Type B pancreatic cell (in vitro differentiated cells): ENCODE measurements at regions not wholly inside any gene's neighbourhood (a gene's known extent, or its start where the extent isn't known, plus 50 kb on each side); places are given as distances from the start of the nearest gene placed in this dataset.

Experiments used
- DNase-seq: peaks from one replicate; pipeline ENCODE4 v3.0.0; 2021; ENCODE audit warnings: mixed read lengths; ENCODE audit not compliant: unreplicated experiment; ENCODE audit errors: extremely low spot score
- H3K27ac Mint-ChIP-seq: 2 replicates; pipeline ENCODE4 v1.8.0; 2021; ENCODE audit warnings: mild to moderate bottlenecking, mixed read lengths
- H3K27me3 Mint-ChIP-seq: 2 replicates; pipeline ENCODE4 v1.8.0; 2021; ENCODE audit warnings: mixed read lengths
- H3K36me3 Mint-ChIP-seq: 2 replicates; pipeline ENCODE4 v1.8.0; 2021; ENCODE audit warnings: mixed read lengths
- H3K4me1 Mint-ChIP-seq: one replicate; pipeline ENCODE4 v1.8.0; 2021; ENCODE audit warnings: mixed read lengths; ENCODE audit not compliant: unreplicated experiment
- H3K4me3 Mint-ChIP-seq: 2 replicates; pipeline ENCODE4 v1.8.0; 2021; ENCODE audit warnings: mild to moderate bottlenecking, mixed read lengths
- H3K9me3 Mint-ChIP-seq: 2 replicates; pipeline ENCODE4 v1.8.0; 2021; ENCODE audit warnings: mixed read lengths
- TF ChIP-seq, protein P1 (sequence below): fragments of 200-600 bp; sonication (generic); conservative IDR thresholded peaks from 2 replicates; pipeline ENCODE4 v1.5.0; 2021; ENCODE audit warnings: antibody characterized with exemption, mild to moderate bottlenecking

DNA sequence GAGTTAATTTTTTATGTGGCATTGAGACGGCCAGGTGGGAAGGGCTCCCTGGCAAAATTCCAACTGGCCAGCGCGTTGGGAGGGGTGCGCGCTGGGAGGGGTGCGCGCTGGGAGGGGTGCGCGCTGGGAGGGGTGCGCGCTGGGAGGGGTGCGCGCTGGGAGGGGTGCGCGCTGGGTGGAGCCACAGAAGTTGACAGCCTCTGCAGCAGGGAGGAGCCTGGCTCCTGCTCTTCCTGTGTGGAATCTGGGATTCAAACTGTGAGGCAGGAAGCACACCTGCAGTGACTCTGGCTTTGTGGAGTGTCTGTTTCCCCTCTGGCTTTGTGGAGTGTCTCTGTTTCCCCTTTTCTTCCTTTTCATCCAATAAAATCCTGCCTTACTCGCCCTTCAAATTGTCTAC is 147.9 kb upstream of the CBLN2 start:
- TF ChIP-seq, protein P1, sequence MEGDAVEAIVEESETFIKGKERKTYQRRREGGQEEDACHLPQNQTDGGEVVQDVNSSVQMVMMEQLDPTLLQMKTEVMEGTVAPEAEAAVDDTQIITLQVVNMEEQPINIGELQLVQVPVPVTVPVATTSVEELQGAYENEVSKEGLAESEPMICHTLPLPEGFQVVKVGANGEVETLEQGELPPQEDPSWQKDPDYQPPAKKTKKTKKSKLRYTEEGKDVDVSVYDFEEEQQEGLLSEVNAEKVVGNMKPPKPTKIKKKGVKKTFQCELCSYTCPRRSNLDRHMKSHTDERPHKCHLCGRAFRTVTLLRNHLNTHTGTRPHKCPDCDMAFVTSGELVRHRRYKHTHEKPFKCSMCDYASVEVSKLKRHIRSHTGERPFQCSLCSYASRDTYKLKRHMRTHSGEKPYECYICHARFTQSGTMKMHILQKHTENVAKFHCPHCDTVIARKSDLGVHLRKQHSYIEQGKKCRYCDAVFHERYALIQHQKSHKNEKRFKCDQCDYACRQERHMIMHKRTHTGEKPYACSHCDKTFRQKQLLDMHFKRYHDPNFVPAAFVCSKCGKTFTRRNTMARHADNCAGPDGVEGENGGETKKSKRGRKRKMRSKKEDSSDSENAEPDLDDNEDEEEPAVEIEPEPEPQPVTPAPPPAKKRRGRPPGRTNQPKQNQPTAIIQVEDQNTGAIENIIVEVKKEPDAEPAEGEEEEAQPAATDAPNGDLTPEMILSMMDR, result no peak
- Mint-ChIP-seq H3K4me3 (peak overlapping the region; percentile 75), H3K27me3 (peaks cover 2% of the 10 kb centered on the region), H3K9me3 (no peaks in the 10 kb centered on the region), H3K36me3 (no peaks in the 10 kb centered on the region), H3K4me1 (peaks cover 9% of the 10 kb centered on the region), H3K27ac (no peak overlapping the region)
- DNase-seq, result no peak

DNA sequence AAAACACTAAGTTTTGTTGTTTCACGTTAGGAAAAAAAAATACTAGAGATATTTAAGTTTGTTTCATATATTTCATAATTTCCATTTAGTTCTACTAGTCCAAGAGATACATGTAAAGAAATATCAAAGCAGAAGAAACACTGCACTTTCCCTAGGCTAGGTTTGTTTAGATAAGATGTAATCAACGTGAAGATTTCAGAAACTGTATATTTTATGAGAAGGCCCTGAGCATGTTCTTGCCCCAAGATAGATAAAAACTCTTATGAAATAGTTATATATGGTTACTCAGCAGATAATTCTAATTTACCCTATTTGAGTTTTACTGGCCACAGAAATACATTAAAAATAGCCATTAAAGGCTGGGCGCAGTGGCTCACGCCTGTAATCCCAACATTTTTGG is 143.6 kb upstream of the CBLN2 start:
- TF ChIP-seq, protein P1, result no peak
- Mint-ChIP-seq H3K27ac (no peak overlapping the region), H3K4me1 (peaks cover 5% of the 10 kb centered on the region), H3K4me3 (no peak overlapping the region), H3K36me3 (no peaks in the 10 kb centered on the region), H3K27me3 (peaks cover 6% of the 10 kb centered on the region), H3K9me3 (no peaks in the 10 kb centered on the region)
- no peak for DNase-seq

DNA sequence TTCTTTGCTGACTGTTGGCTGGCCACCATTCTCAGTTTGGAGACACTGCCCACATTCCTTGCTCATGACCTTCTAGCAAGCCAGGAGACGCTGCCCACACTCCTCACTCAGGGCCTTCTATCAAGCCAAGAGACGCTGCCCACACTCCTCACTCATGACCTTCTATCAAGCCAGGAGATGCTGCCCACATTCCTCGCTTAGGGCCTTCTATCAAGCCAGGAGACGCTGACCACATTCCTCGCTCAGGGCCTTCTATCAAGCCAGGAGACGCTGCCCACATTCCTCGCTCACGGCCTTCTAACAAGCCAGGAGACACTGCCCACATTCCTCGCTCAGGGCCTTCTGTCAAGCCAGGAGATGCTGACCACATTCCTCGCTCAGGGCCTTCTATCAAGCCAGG is 131.3 kb upstream of the CBLN2 start:
- peaks cover 4% of the 10 kb centered on the region for H3K27me3 Mint-ChIP-seq
- H3K9me3 Mint-ChIP-seq, result no peaks in the 10 kb centered on the region
- peaks cover 5% of the 10 kb centered on the region for H3K4me1 Mint-ChIP-seq
- H3K4me3 Mint-ChIP-seq, result no peak overlapping the region
- TF ChIP-seq, protein P1, result no peak
- no peak for DNase-seq
- no peak overlapping the region for H3K27ac Mint-ChIP-seq
- H3K36me3 Mint-ChIP-seq, result no peaks in the 10 kb centered on the region

DNA sequence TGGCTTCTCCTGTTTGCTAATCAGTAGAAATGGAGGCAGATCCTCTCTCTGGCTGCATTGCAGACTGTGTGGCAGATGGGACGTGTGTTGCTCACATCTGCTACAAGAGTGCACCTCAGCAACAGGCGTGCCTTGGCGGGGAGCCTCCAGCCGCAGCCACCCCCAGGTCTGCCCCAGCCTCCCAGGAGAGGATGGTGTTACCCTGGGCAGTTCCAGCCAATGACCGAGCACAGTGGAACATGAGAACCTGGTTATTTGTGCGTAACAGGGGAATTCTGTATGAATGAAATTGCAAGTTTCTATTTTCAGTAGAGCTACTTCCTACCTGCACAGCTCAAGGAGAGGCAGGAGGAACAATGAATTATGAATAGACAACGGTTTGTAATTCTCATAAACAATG is 130.6 kb upstream of the CBLN2 start:
- Mint-ChIP-seq H3K4me3 (no peak overlapping the region), H3K27me3 (no peaks in the 10 kb centered on the region), H3K27ac (no peak overlapping the region), H3K4me1 (peaks cover 5% of the 10 kb centered on the region), H3K9me3 (no peaks in the 10 kb centered on the region), H3K36me3 (no peaks in the 10 kb centered on the region)
- no peak for DNase-seq
- TF ChIP-seq, protein P1, result no peak

DNA sequence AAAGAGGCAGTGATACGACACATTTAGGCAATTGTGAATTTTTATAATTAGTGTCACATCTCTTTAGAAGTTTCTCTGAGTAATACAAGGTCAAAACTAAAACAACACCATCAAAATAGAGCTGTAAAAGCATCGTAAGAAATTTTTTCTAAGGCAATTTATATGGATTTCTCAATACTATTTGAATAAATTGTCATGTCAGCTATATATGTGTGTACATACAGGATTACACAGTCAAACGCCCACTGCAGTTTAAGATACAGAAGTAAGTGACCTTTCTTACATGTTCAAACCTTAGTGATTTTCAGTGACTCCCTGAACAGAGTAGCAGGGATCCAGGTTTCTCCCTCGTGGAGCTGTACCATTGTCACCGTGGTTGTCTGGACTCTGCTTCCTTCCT is 129.1 kb upstream of the CBLN2 start:
- no peak for DNase-seq
- no peak overlapping the region for H3K4me3 Mint-ChIP-seq
- no peak overlapping the region for H3K27ac Mint-ChIP-seq
- no peaks in the 10 kb centered on the region for H3K36me3 Mint-ChIP-seq
- TF ChIP-seq, protein P1, result no peak
- peaks cover 5% of the 10 kb centered on the region for H3K4me1 Mint-ChIP-seq
- H3K27me3 Mint-ChIP-seq, result peaks cover 2% of the 10 kb centered on the region
- H3K9me3 Mint-ChIP-seq, result no peaks in the 10 kb centered on the region
